ENCODE measurements at regions not wholly inside any gene's neighbourhood (a gene's known extent, or its start where the extent isn't known, plus 50 kb on each side); places are given as distances from the start of the nearest gene placed in this dataset.

DNA sequence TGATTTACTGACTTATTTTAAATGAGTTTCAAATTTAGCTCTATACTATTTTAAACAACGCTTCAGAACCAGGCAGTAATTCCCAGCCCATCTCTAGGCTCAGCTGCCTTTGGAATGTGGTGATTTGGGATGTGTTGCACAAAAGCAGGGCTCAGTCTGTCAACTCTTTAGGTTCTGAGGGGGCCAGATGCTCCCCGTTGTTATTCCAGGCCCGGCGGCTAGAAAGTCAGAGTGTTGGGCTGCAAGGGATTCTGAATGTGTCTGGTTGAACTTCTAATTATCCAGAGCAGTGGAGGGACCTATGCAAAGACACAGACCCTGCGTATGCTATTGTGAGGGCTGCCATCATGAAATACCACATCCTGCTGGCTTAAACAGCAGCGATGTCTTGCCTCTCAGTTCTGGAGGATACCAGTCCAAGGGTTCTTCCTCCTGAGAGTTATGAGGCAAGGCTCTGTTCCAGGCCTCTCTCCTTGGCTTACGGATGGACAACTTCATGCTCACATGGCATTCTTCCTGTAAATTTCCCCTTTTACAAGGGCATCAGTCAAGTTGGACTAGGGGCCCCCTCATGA, 123.2 kb upstream of the TRIM2 start:
- TF ChIP-seq, protein P1, sequence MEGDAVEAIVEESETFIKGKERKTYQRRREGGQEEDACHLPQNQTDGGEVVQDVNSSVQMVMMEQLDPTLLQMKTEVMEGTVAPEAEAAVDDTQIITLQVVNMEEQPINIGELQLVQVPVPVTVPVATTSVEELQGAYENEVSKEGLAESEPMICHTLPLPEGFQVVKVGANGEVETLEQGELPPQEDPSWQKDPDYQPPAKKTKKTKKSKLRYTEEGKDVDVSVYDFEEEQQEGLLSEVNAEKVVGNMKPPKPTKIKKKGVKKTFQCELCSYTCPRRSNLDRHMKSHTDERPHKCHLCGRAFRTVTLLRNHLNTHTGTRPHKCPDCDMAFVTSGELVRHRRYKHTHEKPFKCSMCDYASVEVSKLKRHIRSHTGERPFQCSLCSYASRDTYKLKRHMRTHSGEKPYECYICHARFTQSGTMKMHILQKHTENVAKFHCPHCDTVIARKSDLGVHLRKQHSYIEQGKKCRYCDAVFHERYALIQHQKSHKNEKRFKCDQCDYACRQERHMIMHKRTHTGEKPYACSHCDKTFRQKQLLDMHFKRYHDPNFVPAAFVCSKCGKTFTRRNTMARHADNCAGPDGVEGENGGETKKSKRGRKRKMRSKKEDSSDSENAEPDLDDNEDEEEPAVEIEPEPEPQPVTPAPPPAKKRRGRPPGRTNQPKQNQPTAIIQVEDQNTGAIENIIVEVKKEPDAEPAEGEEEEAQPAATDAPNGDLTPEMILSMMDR (IDR thresholded peaks at IDR 0.05) = no peak
- TF ChIP-seq EP300 (IDR thresholded peaks at IDR 0.05) = no peak
- TF ChIP-seq POLR2AphosphoS5 (IDR thresholded peaks at IDR 0.05) = no peak
